Muscle layer of duodenum (tissue), 2 donors: ENCODE measurements at regions not wholly inside any gene's neighbourhood (a gene's known extent, or its start where the extent isn't known, plus 50 kb on each side); places are given as distances from the start of the nearest gene placed in this dataset.
A peak's percentile ranks its signal among the peaks of the same experiment; 100 is the strongest.

Experiments
- H3K27ac ChIP-seq: one replicate; pipeline ENCODE4 v1.7.0; 2013; ENCODE audit warnings: mild to moderate bottlenecking, low read length
- H3K27me3 ChIP-seq: one replicate; pipeline ENCODE4 v1.7.0; 2013; ENCODE audit warnings: low read depth, mild to moderate bottlenecking, control low read depth, low read length
- H3K36me3 ChIP-seq, 2 donors: one replicate each; pipeline ENCODE4 v1.7.0; 2013; ENCODE audit warnings: low read length in 2 of 2, control low read depth in 1 of 2, mild to moderate bottlenecking in 1 of 2; ENCODE audit not compliant: insufficient read depth in 2 of 2, control insufficient read depth in 1 of 2
- H3K4me1 ChIP-seq, 2 donors: one replicate each; pipeline ENCODE4 v1.7.0; 2013; ENCODE audit warnings: low read length in 2 of 2, mild to moderate bottlenecking in 2 of 2, control low read depth in 1 of 2, moderate library complexity in 1 of 2; ENCODE audit not compliant: insufficient read depth in 2 of 2, control insufficient read depth in 1 of 2
- H3K4me3 ChIP-seq, 2 donors: one replicate each; pipeline ENCODE4 v1.7.0; 2013; ENCODE audit warnings: low read length in 2 of 2, low read depth in 1 of 2, mild to moderate bottlenecking in 1 of 2
- H3K9me3 ChIP-seq, 2 donors: one replicate each; pipeline ENCODE4 v1.7.0; 2013; ENCODE audit warnings: low read length in 2 of 2, control low read depth in 1 of 2, mild to moderate bottlenecking in 1 of 2; ENCODE audit not compliant: control insufficient read depth in 1 of 2
- donor health status: healthy.

DNA sequence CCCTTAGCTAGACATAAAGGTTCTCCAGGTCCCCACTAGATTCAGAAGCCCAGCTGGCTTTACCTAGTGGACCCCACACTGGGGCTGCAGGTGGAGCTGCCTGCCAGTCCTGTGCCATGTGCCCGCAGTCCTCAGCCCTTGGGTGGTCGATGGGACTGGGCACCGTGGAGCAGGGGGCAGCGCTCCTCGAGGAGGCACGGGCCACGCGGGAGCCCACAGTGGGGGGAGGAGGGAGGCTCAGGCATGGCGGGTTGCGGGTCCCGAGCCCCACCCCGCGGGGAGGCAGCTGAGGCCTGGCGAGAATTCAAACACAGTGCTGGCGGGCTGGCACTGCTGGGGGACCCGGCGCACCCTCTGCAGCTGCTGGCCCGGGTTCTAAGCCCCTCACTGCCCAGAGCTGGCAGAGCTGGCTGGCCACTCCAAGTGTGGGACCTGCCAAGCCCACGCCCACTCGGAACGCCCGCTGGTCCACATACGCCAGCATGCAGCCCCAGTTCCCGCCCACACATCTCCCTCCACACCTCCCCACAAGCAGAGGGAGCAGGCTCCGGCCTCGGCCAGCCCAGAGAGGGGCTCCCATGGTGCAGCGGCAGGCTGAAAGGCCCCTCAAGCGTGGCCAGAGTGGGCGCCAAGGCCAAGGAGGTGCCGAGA, 119.7 kb upstream of the NRXN1 start:
- Histone ChIP-seq H3K27ac (no peak overlapping the region), H3K9me3 (no peaks in the 10 kb centered on the region), H3K4me3 (no peak overlapping the region), H3K4me1 (no peaks in the 10 kb centered on the region), H3K36me3 (no peaks in the 10 kb centered on the region), H3K27me3 (no peaks in the 10 kb centered on the region)

DNA sequence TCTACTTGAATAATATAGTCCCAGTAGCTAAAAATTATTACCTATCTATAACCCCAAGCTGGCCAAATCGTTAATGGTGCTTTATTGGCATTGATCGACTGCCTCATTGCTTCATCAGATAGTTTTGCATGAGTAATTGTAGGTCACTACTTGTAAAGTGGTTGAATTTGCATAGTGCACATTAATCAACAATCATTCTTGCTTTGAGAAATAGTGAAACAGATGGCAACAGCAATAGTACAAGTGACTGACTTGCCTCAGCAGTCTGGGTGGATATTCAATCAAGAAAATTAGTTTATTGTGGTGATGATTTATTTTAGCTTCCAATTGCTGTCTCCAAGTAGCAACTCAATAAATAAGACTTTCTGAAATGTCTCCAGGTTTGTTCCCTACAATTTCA, 117.8 kb upstream of the NRXN1 start:
- Histone ChIP-seq H3K27me3 (no peaks in the 10 kb centered on the region), H3K4me1 (no peaks in the 10 kb centered on the region), H3K9me3 (no peaks in the 10 kb centered on the region), H3K36me3 (no peaks in the 10 kb centered on the region), H3K27ac (no peak overlapping the region), H3K4me3 (no peak overlapping the region)

DNA sequence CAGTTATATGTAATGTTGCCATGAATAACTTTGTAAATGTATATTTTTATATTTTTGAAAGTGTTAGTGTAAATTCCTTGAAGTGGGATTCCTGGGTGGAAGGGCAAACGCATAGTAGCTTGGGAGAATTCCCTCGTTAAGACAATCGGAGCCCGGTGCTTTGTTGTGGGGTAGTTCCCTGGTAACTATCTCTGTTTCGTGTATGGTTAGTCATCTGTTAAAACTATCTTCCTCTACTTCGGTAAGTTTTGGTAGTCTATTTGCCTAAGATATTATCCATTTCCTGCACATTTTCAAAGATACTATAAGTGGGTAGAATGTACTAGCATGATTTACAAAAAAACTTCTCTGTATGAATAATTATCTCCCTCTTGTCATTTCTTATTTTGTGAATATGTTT, 113.8 kb upstream of the NRXN1 start:
- Histone ChIP-seq H3K27ac (no peak overlapping the region), H3K4me3 (no peak overlapping the region), H3K9me3 (no peaks in the 10 kb centered on the region), H3K36me3 (no peaks in the 10 kb centered on the region), H3K27me3 (no peaks in the 10 kb centered on the region), H3K4me1 (no peaks in the 10 kb centered on the region)

GRCh38 chr2:51120754-51121280, 88.9 kb upstream of the NRXN1 start:
- H3K4me3 ChIP-seq: no peak overlapping the region
- no peaks in the 10 kb centered on the region for H3K27me3 ChIP-seq
- H3K9me3 ChIP-seq: no peaks in the 10 kb centered on the region

DNA sequence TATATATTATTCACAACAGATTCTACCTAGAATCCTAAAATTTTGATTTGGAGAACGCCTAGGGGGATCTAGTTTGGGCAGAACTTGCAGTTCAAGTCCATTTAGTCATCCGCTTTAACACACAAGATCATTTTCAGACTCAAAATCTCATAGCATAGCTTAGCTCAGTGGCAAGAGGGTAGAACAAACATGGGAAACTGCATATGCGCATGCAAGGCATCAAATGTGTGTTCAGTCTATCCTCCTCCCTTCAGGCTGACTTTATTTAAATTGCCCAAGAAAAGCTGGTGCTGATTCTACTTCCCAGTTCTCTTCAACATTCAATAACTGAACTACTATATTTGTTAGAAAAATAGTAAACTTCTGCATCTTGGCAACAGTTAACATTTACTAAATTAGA, 79.6 kb upstream of the NRXN1 start:
- H3K4me1 ChIP-seq: no peaks in the 10 kb centered on the region
- no peak overlapping the region for H3K4me3 ChIP-seq
- no peak overlapping the region for H3K27ac ChIP-seq
- H3K36me3 ChIP-seq: no peaks in the 10 kb centered on the region
- no peaks in the 10 kb centered on the region for H3K27me3 ChIP-seq
- H3K9me3 ChIP-seq: no peaks in the 10 kb centered on the region

More at GRCh38 chr2:51120754-51121280, 88.9 kb upstream of the NRXN1 start:
- Histone ChIP-seq H3K27ac (no peak overlapping the region), H3K36me3 (no peaks in the 10 kb centered on the region), H3K4me1 (no peaks in the 10 kb centered on the region)

DNA sequence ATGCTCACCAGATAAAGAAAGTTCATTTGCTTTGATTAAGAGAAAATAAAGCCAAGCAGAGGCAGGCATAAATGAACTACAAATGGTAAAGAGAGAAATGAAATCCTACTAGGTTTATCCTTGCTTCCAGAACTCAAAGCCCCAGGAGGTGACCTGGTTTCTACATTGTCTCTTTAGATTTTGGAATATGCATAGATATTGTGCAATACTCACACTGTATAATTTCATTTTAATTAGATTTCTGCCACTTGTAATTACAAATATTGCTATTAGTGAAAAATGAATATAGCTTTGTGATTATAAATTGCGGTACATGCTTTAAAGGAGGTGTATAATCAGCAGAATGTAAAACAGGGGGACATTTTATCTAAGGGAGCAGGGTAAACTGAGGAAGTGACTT, 76.9 kb upstream of the NRXN1 start:
- Histone ChIP-seq H3K4me3 (no peak overlapping the region), H3K27me3 (no peaks in the 10 kb centered on the region)

DNA sequence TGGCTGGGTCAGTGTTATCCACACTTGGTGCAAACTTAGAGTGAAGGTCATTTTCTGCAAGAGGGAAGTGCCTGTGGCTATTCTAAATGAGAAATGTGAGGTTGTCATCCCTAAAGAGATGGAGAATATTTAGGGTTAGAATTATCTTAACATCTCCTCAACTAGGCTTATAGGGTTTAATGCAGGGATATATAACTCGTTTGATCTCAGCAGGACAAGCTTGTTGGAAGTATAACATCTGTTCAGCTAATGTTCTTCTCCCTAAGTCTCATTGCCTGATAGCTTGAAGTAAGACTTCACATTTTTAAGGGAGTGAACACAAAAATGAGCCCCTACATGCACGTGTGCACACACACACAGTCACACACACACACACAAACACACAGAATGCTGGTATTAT, 75.9 kb upstream of the NRXN1 start:
- no peaks in the 10 kb centered on the region for H3K36me3 ChIP-seq
- no peaks in the 10 kb centered on the region for H3K27me3 ChIP-seq
- no peaks in the 10 kb centered on the region for H3K4me1 ChIP-seq
- no peak overlapping the region for H3K27ac ChIP-seq
- H3K4me3 ChIP-seq: no peak overlapping the region
- no peaks in the 10 kb centered on the region for H3K9me3 ChIP-seq

More for the DNA sequence above, 76.9 kb upstream of the NRXN1 start:
- H3K9me3 ChIP-seq: no peaks in the 10 kb centered on the region
- no peaks in the 10 kb centered on the region for H3K36me3 ChIP-seq
- H3K4me1 ChIP-seq: no peaks in the 10 kb centered on the region
- no peak overlapping the region for H3K27ac ChIP-seq

- no peaks in the 10 kb centered on the region for H3K4me1 ChIP-seq
- no peaks in the 10 kb centered on the region for H3K36me3 ChIP-seq
- no peaks in the 10 kb centered on the region for H3K9me3 ChIP-seq
- H3K27me3 ChIP-seq: no peaks in the 10 kb centered on the region
- no peak overlapping the region for H3K27ac ChIP-seq
- H3K4me3 ChIP-seq: no peak overlapping the region
Measured at GRCh38 chr2:51105811-51106210, 73.9 kb upstream of the NRXN1 start.

DNA sequence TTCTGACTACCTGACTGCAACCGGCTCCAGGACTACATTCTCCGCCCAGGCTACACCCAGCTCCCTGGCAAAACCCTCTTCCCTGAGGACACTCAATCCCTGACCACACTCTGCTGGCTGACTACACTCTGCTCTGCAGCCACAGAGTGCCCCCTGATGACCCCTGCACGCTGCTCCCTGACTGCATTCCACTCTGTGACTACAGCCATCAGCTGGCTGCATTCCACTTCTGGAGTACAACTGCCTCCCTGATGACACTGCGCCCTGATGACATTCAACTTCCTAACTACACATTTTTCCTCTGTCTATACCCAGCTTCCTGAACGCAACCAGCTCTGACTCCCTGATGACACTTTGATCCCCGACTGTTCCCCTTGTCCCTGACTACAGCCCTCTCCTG, 71.3 kb upstream of the NRXN1 start:
- Histone ChIP-seq H3K27me3 (no peaks in the 10 kb centered on the region), H3K9me3 (no peaks in the 10 kb centered on the region), H3K27ac (no peak overlapping the region), H3K4me1 (no peaks in the 10 kb centered on the region), H3K36me3 (no peaks in the 10 kb centered on the region), H3K4me3 (no peak overlapping the region)

- no peaks in the 10 kb centered on the region for H3K36me3 ChIP-seq
- no peaks in the 10 kb centered on the region for H3K9me3 ChIP-seq
- peak overlapping the region in 1 of 2 donors; percentile 27 for H3K4me3 ChIP-seq
- no peak overlapping the region for H3K27ac ChIP-seq
- peaks cover 0 to 7% of the 10 kb centered on the region in 2 donors for H3K4me1 ChIP-seq
- H3K27me3 ChIP-seq: no peaks in the 10 kb centered on the region
Measured at GRCh38 chr2:51093016-51093415, 61.1 kb upstream of the NRXN1 start.

GRCh38 chr2:51085420-51086068, 53.6 kb upstream of the NRXN1 start:
- no peaks in the 10 kb centered on the region for H3K27me3 ChIP-seq
- no peaks in the 10 kb centered on the region for H3K4me1 ChIP-seq
- H3K27ac ChIP-seq: no peak overlapping the region
- no peak overlapping the region for H3K4me3 ChIP-seq
- no peaks in the 10 kb centered on the region for H3K36me3 ChIP-seq
- H3K9me3 ChIP-seq: no peaks in the 10 kb centered on the region

DNA sequence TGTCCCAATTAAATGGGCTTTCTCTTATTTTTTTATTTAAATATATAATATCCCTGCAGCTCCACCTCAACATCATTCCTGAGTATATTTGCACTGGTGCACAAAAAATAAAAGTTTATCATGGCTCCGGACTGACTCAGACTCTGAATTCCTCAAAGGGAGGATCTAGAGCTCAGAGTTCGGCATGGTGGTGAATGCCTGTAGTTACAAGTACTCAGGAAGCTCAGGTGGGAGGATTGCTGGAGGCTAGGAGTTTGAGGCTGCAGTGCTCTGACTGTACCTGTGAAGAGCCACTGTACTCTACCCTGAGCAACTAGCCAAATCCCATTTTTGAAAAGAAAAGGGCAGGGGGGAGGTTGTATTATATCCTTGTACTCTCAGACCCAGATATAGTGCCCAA, 52.8 kb upstream of the NRXN1 start:
- no peaks in the 10 kb centered on the region for H3K36me3 ChIP-seq
- H3K4me3 ChIP-seq: no peak overlapping the region
- no peaks in the 10 kb centered on the region for H3K4me1 ChIP-seq
- no peaks in the 10 kb centered on the region for H3K9me3 ChIP-seq
- no peaks in the 10 kb centered on the region for H3K27me3 ChIP-seq
- H3K27ac ChIP-seq: no peak overlapping the region
